DOHH2 (cell line): ENCODE measurements at regions not wholly inside any gene's neighbourhood (a gene's known extent, or its start where the extent isn't known, plus 50 kb on each side); places are given as distances from the start of the nearest gene placed in this dataset.

ENCODE experiments used
- H3F3A ChIP-seq: fragments of 200-600 bp; sonication (generic), shearing (Covaris generic); 2 replicates; pipeline ENCODE4 v1.6.0; 2016; ENCODE audit warnings: antibody characterized with exemption, mild to moderate bottlenecking; ENCODE audit not compliant: control insufficient read depth, insufficient read depth
- H3K27ac ChIP-seq: fragments of 200-600 bp; sonication (generic); 2 replicates; pipeline ENCODE4 v1.5.1; 2014; ENCODE audit warnings: low read depth, mild to moderate bottlenecking, low read length, moderate library complexity
- H3K27me3 ChIP-seq: fragments of 200-600 bp; sonication (generic); 2 replicates; pipeline ENCODE4 v1.6.1; 2014; ENCODE audit warnings: mild to moderate bottlenecking, low read length, mixed read lengths; ENCODE audit not compliant: control insufficient read depth
- H3K36me3 ChIP-seq: fragments of 200-600 bp; sonication (generic); 2 replicates; pipeline ENCODE4 v1.6.1; 2014; ENCODE audit warnings: mild to moderate bottlenecking, low read length, moderate library complexity, mixed read lengths; ENCODE audit not compliant: control insufficient read depth
- H3K4me1 ChIP-seq: fragments of 200-600 bp; sonication (generic); 2 replicates; pipeline ENCODE4 v1.6.1; 2014; ENCODE audit warnings: mild to moderate bottlenecking, low read length, mixed read lengths; ENCODE audit not compliant: control insufficient read depth
- H3K4me2 ChIP-seq: fragments of 200-600 bp; sonication (generic); 2 replicates; pipeline ENCODE4 v1.6.0; 2014; ENCODE audit warnings: mild to moderate bottlenecking, low read length, moderate library complexity
- H3K4me3 ChIP-seq: fragments of 200-600 bp; sonication (generic); 2 replicates; pipeline ENCODE4 v1.5.1; 2014; ENCODE audit warnings: mild to moderate bottlenecking, low read length, mixed read lengths
- H3K79me2 ChIP-seq: fragments of 200-600 bp; sonication (generic); 2 replicates; pipeline ENCODE4 v1.6.1; 2014; ENCODE audit warnings: mild to moderate bottlenecking, low read length, mixed read lengths; ENCODE audit not compliant: control insufficient read depth
- H3K9me2 ChIP-seq: fragments of 200-600 bp; sonication (generic); replicated peaks from 2 replicates; pipeline ENCODE4 v1.6.1; 2014; ENCODE audit warnings: mild to moderate bottlenecking, low read length, mixed read lengths; ENCODE audit not compliant: control insufficient read depth
- H3K9me3 ChIP-seq: fragments of 200-600 bp; sonication (generic); 2 replicates; pipeline ENCODE4 v1.6.1; 2014; ENCODE audit warnings: antibody characterized with exemption, low read length, mixed read lengths; ENCODE audit not compliant: control insufficient read depth, insufficient read depth
- H4K20me1 ChIP-seq: fragments of 200-600 bp; sonication (generic); 2 replicates; pipeline ENCODE4 v1.6.0; 2014; ENCODE audit warnings: low read depth, mild to moderate bottlenecking, antibody characterized with exemption, low read length, moderate library complexity; ENCODE audit not compliant: control insufficient read depth, insufficient read depth
- CTCF ChIP-seq: fragments of 200-600 bp; sonication (generic); IDR thresholded peaks from one replicate; pipeline ENCODE4 v1.5.1; 2014; ENCODE audit warnings: antibody characterized with exemption, mild to moderate bottlenecking, low read depth, low read length; ENCODE audit not compliant: poor library complexity, severe bottlenecking
- EZH2phosphoT487 ChIP-seq: fragments of 200-600 bp; sonication (generic); IDR thresholded peaks from 2 replicates; pipeline ENCODE4 v1.6.1; 2017; ENCODE audit warnings: borderline replicate concordance, mild to moderate bottlenecking, antibody characterized with exemption, low read length, moderate library complexity, mixed read lengths

GRCh38 chr2:71940695-71941094 lies 207.0 kb downstream of the CYP26B1 start:
- Histone ChIP-seq H3K79me2 (no peaks in the 10 kb centered on the region), H3K9me2 (no peaks in the 10 kb centered on the region), H3K9me3 (no peaks in the 10 kb centered on the region), H3K4me3 (no peak overlapping the region), H3K27ac (no peak overlapping the region), H4K20me1 (no peaks in the 10 kb centered on the region), H3K27me3 (no peaks in the 10 kb centered on the region), H3K36me3 (no peaks in the 10 kb centered on the region), H3K4me2 (no peak overlapping the region), H3K4me1 (no peaks in the 10 kb centered on the region), H3F3A (no peaks in the 10 kb centered on the region)
- TF ChIP-seq EZH2phosphoT487 (no peak), CTCF (no peak)

DNA sequence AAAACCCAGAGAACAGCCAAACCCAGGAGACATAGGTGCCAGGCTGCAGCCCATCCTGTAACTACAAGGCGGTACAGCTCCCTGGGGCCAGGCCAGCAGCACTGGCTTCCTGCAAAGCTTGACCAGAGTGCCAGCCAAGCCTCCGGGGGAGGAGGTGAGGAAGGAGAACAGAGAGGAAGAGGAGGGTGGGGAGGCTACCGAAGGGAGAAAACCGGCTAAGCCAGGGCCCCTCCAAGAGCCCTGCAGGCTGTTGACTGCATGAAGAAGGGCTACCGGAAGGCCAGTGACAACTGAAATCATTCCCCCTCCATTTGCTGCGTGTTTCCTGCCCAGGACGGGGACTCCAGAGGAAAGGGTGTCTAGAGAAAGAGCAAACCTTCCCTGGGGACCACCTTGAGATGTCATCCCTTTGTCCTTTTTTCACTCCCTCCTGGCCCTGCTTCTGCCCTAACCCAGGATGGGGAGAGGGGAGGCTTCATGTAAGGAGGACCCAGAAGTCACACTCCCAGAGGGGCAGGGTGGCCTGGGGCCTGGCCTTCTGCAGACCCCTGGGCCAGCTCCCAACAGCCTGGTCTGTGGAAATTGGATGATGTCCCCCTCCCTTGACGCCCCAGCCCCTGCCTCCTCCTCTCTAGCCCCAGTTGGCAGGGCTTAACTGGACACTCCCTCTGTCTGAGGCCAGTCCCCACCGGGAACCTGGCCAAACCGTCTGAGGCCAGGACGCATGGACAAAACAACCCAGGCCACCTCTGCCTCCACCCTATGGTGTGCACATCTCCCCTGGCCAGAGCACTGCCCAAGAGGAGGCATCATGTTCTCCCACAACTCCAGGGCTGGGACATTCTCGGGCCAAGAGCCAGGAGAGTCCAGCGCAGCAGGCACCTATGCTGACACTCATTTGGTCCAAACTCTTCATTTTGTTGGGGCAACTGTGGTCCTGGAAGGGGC lies 207.8 kb downstream of the CYP26B1 start:
- Histone ChIP-seq H3K36me3 (no peaks in the 10 kb centered on the region), H3K4me3 (no peak overlapping the region), H3K9me3 (no peaks in the 10 kb centered on the region), H3K4me2 (no peak overlapping the region), H3K27me3 (no peaks in the 10 kb centered on the region), H3K4me1 (no peaks in the 10 kb centered on the region), H4K20me1 (no peaks in the 10 kb centered on the region), H3K27ac (no peak overlapping the region), H3F3A (no peaks in the 10 kb centered on the region), H3K9me2 (no peaks in the 10 kb centered on the region), H3K79me2 (no peaks in the 10 kb centered on the region)
- no peak for TF ChIP-seq EZH2phosphoT487
- TF ChIP-seq CTCF, result no peak

- Histone ChIP-seq H3K4me1 (no peaks in the 10 kb centered on the region), H3K27me3 (no peaks in the 10 kb centered on the region), H3K36me3 (no peaks in the 10 kb centered on the region), H3K4me3 (no peak overlapping the region), H3K4me2 (no peak overlapping the region), H3K9me2 (no peaks in the 10 kb centered on the region), H3K79me2 (no peaks in the 10 kb centered on the region), H3K27ac (no peak overlapping the region), H3K9me3 (no peaks in the 10 kb centered on the region), H3F3A (no peaks in the 10 kb centered on the region), H4K20me1 (no peaks in the 10 kb centered on the region)
- no peak for TF ChIP-seq EZH2phosphoT487
- TF ChIP-seq CTCF, result no peak
These were observed 208.7 kb downstream of the CYP26B1 start for GRCh38 chr2:71938659-71939587.
